GM12801 (cell line): ENCODE measurements at regions not wholly inside any gene's neighbourhood (a gene's known extent, or its start where the extent isn't known, plus 50 kb on each side); places are given as distances from the start of the nearest gene placed in this dataset.
A peak's percentile ranks its signal among the peaks of the same experiment; 100 is the strongest.

ENCODE experiments used
- CTCF ChIP-seq: IDR thresholded peaks from one replicate; pipeline ENCODE4 v1.5.1; 2011; ENCODE audit warnings: control low read depth; ENCODE audit not compliant: insufficient read length; ENCODE audit errors: extremely low read depth

- TF ChIP-seq CTCF = no peak
Measured at GRCh38 chr4:179836179-179837075, 2394.2 kb upstream of the AGA start.

- no peak for TF ChIP-seq CTCF
Measured at GRCh38 chr4:179843370-179843769, 2399.8 kb upstream of the TENM3 start.

DNA sequence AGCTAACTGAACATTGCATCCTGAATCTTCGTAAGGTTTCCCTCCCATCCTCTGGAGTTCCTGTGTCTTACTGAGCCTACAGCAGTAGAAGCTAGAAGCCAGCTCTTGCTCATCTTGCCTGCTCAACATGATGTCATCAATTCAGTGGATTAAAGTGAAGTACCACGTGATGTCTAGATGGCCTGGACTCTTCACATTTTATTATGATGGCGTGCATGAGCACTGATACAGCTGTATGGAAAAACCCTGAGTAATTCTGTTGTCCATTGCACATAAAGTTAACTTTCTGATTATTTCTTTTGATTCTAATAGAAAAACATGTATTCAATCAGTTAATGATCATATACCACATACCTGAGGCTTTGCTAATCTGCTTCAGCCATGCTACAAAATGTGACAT, 2387.7 kb upstream of the TENM3 start:
- no peak for TF ChIP-seq CTCF

DNA sequence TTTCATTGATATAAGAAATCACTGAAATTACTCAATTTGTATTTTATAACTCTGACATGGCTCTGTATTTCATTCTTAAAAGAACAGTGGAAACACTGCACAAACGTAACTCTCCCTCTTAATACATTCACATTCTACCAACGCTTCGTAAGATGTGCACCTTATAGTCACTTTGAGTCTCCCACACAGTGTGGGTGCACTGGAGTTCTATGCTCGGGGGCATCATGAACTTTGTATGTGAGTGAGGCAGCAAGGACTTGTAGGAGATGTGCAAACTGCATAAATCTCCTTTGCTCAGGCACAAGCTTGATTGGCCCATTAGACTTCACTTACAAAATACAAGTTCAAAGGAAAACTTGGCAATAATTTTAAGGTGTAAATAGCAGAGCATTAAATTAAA, 2385.0 kb upstream of the TENM3 start:
- no peak for TF ChIP-seq CTCF

DNA sequence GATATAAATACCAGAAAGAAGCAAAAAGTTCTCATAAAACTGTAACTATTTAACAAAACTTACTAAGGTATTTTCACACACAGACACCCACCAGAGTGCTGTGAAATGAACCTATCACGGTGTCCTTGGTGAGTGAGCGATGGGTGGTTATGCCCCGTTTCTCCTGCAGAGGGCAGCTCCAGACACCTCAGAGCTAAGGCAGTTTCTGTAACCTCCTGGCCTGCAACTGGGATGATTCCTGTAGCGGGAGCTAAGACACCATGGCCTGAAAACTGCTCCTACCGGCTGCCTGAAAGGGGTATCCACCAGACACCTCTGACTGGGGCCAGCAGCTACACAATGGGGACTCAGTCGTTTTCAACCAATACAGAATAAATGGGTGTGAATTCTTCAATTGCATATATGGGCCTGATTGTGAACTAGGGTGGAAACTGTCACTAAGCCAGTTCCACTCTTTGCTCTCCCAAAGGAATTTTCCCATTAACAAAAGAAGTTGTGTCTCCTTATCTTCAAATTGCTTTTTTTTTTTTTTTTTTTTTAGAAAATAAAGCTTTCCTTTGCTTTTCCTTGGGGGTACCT, 2375.8 kb upstream of the TENM3 start:
- TF ChIP-seq CTCF = peak; percentile 22

- TF ChIP-seq CTCF = no peak
Measured at GRCh38 chr4:179871726-179872125, 2371.5 kb upstream of the TENM3 start.

GRCh38 chr4:179872755-179873154, 2370.4 kb upstream of the TENM3 start:
- TF ChIP-seq CTCF = no peak
